ENCODE measurements at regions not wholly inside any gene's neighbourhood (a gene's known extent, or its start where the extent isn't known, plus 50 kb on each side); places are given as distances from the start of the nearest gene placed in this dataset.

- TF ChIP-seq CTCF (IDR thresholded peaks at IDR 0.05), result no peak
Observed at GRCh38 chr15:95645791-95646338, 684.6 kb upstream of the NR2F2 start.

- TF ChIP-seq CTCF (IDR thresholded peaks at IDR 0.05), result no peak
Observed at GRCh38 chr15:95646484-95647273, 683.8 kb upstream of the NR2F2 start.

- no peak for TF ChIP-seq CTCF (IDR thresholded peaks at IDR 0.05)
Observed at GRCh38 chr15:95647531-95648277, 682.8 kb upstream of the NR2F2 start.

GRCh38 chr15:95653361-95653805 is 677.1 kb upstream of the NR2F2 start:
- TF ChIP-seq CTCF (IDR thresholded peaks at IDR 0.05), result no peak

- no peak for TF ChIP-seq CTCF (IDR thresholded peaks at IDR 0.05)
Observed at GRCh38 chr15:95655089-95655607, 675.4 kb upstream of the NR2F2 start.

- no peak for TF ChIP-seq CTCF (IDR thresholded peaks at IDR 0.05)
Observed at GRCh38 chr15:95656595-95656994, 673.9 kb upstream of the NR2F2 start.

- TF ChIP-seq CTCF (IDR thresholded peaks at IDR 0.05), result no peak
Observed at GRCh38 chr15:95658799-95659198, 671.7 kb upstream of the NR2F2 start.
